ENCODE measurements at regions not wholly inside any gene's neighbourhood (a gene's known extent, or its start where the extent isn't known, plus 50 kb on each side); places are given as distances from the start of the nearest gene placed in this dataset.

- no peak for ATAC-seq (ENCODE audit: low read depth in 2 of 2)
- Mint-ChIP-seq H3K27ac (peak overlapping the region in 2 of 6 donors; percentile 7 to 76), H3K36me3 (peaks cover 5 to 15% of the 10 kb centered on the region in 2 donors), H3K4me3 (no peak overlapping the region), H3K9me3 (peaks cover 5 to 22% (median 12%) of the 10 kb centered on the region in 7 donors), H3K4me1 (peaks cover 6 to 42% (median 15%) of the 10 kb centered on the region in 3 donors), H3K27me3 (no peaks in the 10 kb centered on the region)
- DNase-seq, result no peak
Observed at GRCh38 chr13:31963631-31964030, 67.9 kb upstream of the FRY start.

- DNase-seq (no peak), ATAC-seq (ENCODE audit: low read depth in 2 of 2) (no peak)
- Mint-ChIP-seq H3K9me3 (peaks cover 5 to 22% (median 14%) of the 10 kb centered on the region in 7 donors), H3K4me1 (peaks cover 6 to 44% (median 15%) of the 10 kb centered on the region in 3 donors), H3K4me3 (no peak overlapping the region), H3K27ac (peak overlapping the region in 1 of 6 donors; percentile 91), H3K36me3 (peaks cover 5 to 15% of the 10 kb centered on the region in 2 donors), H3K27me3 (no peaks in the 10 kb centered on the region)
Observed at GRCh38 chr13:31964168-31964567, 67.4 kb upstream of the FRY start.

GRCh38 chr13:31965361-31966066, 66.1 kb upstream of the FRY start:
- Mint-ChIP-seq H3K36me3 (peaks cover 5 to 15% of the 10 kb centered on the region in 2 donors), H3K4me3 (peak overlapping the region in 7 of 8 donors; percentile 1 to 65 (median 33)), H3K27ac (peak overlapping the region; percentile 91 to 99 (median 96)), H3K9me3 (peaks cover 5 to 22% (median 14%) of the 10 kb centered on the region in 7 donors), H3K27me3 (no peaks in the 10 kb centered on the region), H3K4me1 (peaks cover 6 to 44% (median 15%) of the 10 kb centered on the region in 3 donors)
- peak; percentile 71 for DNase-seq
- peak; percentile 87 to 90 for ATAC-seq (ENCODE audit: low read depth in 2 of 2)

- Mint-ChIP-seq H3K9me3 (peaks cover 5 to 22% (median 14%) of the 10 kb centered on the region in 7 donors), H3K4me3 (no peak overlapping the region), H3K27me3 (no peaks in the 10 kb centered on the region), H3K36me3 (peaks cover 5 to 15% of the 10 kb centered on the region in 2 donors), H3K27ac (peak overlapping the region; percentile 40 to 91 (median 86)), H3K4me1 (peaks cover 6 to 44% (median 15%) of the 10 kb centered on the region in 3 donors)
- DNase-seq (no peak), ATAC-seq (ENCODE audit: low read depth in 2 of 2) (no peak)
Observed at GRCh38 chr13:31967155-31967554, 64.4 kb upstream of the FRY start.

GRCh38 chr13:31968473-31968872, 63.1 kb upstream of the FRY start:
- no peak for ATAC-seq (ENCODE audit: low read depth in 2 of 2)
- H3K27ac Mint-ChIP-seq, result peak overlapping the region in 4 of 6 donors; percentile 3 to 43 (median 16)
- peak overlapping the region in 2 of 8 donors; percentile 10 to 11 for H3K4me3 Mint-ChIP-seq

GRCh38 chr13:31970231-31970930, 61.2 kb upstream of the FRY start:
- ATAC-seq (ENCODE audit: low read depth in 2 of 2), result no peak
- no peak for DNase-seq
- H3K4me3 Mint-ChIP-seq, result no peak overlapping the region
- peaks cover 5 to 15% of the 10 kb centered on the region in 2 donors for H3K36me3 Mint-ChIP-seq
- peaks cover 2 to 27% (median 11%) of the 10 kb centered on the region in 3 donors for H3K4me1 Mint-ChIP-seq
- H3K27ac Mint-ChIP-seq, result no peak overlapping the region
- peaks cover 5 to 22% (median 14%) of the 10 kb centered on the region in 7 donors for H3K9me3 Mint-ChIP-seq
- H3K27me3 Mint-ChIP-seq, result no peaks in the 10 kb centered on the region

More at GRCh38 chr13:31968473-31968872, 63.1 kb upstream of the FRY start:
- no peak for DNase-seq
- Mint-ChIP-seq H3K27me3 (no peaks in the 10 kb centered on the region), H3K9me3 (peaks cover 5 to 22% (median 14%) of the 10 kb centered on the region in 7 donors), H3K36me3 (peaks cover 5 to 15% of the 10 kb centered on the region in 2 donors), H3K4me1 (peaks cover 5 to 35% (median 15%) of the 10 kb centered on the region in 3 donors)

GRCh38 chr13:31972453-31972852, 59.1 kb upstream of the FRY start:
- Mint-ChIP-seq H3K36me3 (peaks cover 0 to 9% of the 10 kb centered on the region in 2 donors), H3K27me3 (no peaks in the 10 kb centered on the region), H3K4me1 (peaks cover 0 to 10% (median 3%) of the 10 kb centered on the region in 3 donors), H3K4me3 (no peak overlapping the region), H3K9me3 (peaks cover under 1 to 12% (median 9%) of the 10 kb centered on the region in 7 donors), H3K27ac (no peak overlapping the region)
- DNase-seq (no peak), ATAC-seq (ENCODE audit: low read depth in 2 of 2) (no peak)

- Mint-ChIP-seq H3K9me3 (peaks cover 0 to 1% (median 0%) of the 10 kb centered on the region in 7 donors), H3K27ac (no peak overlapping the region), H3K36me3 (no peaks in the 10 kb centered on the region), H3K27me3 (no peaks in the 10 kb centered on the region), H3K4me1 (no peaks in the 10 kb centered on the region), H3K4me3 (no peak overlapping the region)
- no peak for ATAC-seq (ENCODE audit: low read depth in 2 of 2)
- DNase-seq, result no peak
Observed at GRCh38 chr13:31978021-31978420, 53.6 kb upstream of the FRY start.

- Mint-ChIP-seq H3K4me3 (no peak overlapping the region), H3K27ac (peak overlapping the region in 1 of 6 donors; percentile 4), H3K4me1 (no peaks in the 10 kb centered on the region), H3K36me3 (no peaks in the 10 kb centered on the region), H3K9me3 (peaks cover 0 to 1% (median 0%) of the 10 kb centered on the region in 7 donors), H3K27me3 (no peaks in the 10 kb centered on the region)
- ATAC-seq (ENCODE audit: low read depth in 2 of 2) (no peak), DNase-seq (no peak)
Observed at GRCh38 chr13:31980830-31981229, 50.7 kb upstream of the FRY start.

Data from naive B cell (primary cell).